Glomerular visceral epithelial cell (primary cell): ENCODE measurements at regions not wholly inside any gene's neighbourhood (a gene's known extent, or its start where the extent isn't known, plus 50 kb on each side); places are given as distances from the start of the nearest gene placed in this dataset.
A peak's percentile ranks its signal among the peaks of the same experiment; 100 is the strongest.

Source experiments
- DNase-seq: peaks from one replicate; pipeline ENCODE4 v3.0.0-alpha.2; 2016; ENCODE audit errors: extremely low spot score

DNA sequence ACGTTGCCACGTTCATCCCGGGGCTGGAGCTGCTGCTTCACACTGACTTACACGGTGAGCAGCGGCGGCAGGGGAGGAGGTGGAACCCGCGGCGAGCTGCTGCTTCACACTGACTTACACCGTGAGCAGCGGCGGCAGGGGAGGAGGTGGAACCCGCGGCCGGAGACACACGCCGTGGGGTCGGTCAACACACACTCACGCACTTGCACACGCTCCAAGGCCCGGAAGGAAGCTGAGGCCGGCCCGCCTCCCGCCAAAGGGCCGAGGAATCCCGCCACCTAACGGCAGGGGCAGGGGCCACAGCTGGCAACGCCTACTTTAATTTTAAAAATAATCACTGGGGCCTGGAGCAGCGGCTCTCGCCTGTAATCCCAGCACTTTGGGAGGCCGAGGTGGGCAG, 94.4 kb upstream of the FOXC1 start:
- no peak for DNase-seq

DNA sequence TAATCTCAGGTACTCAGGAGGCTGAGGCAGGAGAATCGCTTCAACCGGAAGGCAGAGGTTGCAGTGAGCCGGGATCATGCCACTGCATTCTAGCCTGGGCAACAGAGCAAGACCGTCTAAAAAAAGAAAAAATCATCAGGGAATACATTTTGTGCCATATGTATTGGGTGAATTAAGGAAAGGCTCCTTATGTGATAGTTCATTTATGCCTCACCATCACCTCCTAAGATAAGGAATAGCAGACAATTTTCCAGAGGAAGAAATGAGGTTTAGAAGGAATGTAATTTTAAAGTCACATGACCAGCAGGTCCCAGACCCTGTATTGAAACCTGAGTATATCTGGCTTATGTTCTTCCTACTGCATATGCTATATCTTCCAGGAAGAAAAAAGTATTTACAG, 93.9 kb upstream of the FOXC1 start:
- DNase-seq = no peak

DNA sequence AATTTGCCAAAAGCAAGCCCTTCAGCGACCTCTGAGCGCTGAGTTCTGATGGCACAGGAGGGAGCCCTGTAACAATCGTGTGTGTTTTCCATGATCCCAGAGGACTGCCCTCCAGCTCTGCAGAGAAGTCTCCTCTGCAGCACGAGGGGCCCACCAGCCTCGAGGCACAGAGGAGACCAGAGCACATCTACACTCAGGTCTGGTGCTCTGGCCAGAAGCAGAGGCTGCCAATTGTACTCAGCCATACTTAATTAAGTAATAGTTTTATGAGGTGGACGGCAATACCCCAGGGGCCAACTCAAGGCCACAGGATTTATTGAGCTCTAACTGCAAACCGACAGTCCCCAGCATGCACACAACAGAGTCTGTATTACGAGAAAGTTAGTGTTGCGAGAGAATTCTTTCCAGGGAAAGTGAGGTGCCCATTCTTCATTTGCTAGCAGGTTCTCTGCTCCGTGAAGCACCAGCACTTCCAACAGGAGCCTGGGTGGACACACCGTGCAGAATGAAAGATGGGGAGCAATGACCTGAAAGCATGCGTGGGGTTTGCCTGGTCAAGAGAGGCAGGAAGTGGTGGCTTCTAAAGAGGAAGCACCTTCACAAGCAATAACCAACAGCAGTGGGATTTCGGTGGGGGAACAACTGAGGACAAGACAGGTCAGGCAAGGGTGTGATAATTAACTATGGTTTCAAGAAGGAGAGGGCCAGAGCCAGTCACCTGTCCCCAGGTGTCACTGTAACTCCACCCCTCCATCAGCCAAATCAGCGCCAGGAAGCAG, 92.8 kb upstream of the FOXC1 start:
- DNase-seq = no peak

DNA sequence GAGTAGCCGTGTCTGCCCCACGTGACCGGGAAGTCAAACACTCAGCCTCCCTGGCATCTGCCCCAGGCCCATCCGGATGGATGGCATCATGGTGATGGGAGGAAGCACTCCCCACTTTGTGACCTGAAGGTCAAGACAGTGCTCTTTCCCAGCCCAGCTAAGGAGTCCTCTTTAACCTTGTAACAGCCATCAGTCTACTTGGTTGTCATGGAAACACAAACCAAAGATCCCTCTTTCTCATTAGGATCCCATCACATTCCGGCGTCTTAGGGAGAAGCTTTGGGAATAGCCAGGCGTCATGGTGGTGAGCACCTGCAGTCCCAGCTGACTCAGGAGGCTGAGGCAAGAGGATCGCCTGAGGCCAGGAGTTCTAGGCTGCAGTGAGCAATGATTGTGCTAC, 90.9 kb upstream of the FOXC1 start:
- DNase-seq = no peak

DNA sequence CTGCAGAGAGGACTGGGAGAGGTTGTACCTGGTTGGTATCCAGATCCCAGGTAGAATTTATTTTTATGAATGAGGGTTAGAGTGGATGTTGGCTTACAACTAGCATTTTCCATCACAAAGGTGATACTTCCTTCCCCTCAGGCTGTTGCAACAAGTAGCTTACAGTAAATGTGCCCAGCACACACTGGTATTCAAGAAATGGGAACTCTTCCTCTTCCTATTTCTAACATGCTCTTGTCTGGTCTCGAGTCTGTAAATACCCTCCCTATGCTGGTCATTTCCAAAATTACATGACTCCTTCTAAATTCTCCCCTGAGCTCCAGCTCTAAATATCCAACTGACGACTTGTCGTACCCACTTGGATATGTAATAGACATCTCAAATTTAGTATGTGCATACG, 90.1 kb upstream of the FOXC1 start:
- DNase-seq = no peak

DNA sequence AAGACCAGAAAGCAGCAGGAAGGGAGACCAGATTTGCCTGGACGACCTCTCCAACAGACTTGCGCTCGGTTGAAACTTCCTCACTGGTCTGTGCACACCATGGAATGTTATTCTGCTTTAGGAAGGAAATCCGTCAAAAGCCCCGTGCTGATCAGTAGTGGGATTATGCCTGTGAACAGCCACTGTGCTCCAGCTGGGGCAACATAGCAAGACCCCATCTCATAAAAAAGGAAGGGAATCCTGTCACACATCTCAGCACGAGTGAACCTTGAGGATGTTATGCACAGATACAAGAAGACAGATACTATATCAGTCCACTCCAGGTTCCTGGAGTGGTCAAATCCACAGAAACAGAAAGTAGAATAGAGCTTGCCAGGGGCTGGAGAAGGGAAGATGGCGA, 86.9 kb upstream of the FOXC1 start:
- DNase-seq = no peak

DNA sequence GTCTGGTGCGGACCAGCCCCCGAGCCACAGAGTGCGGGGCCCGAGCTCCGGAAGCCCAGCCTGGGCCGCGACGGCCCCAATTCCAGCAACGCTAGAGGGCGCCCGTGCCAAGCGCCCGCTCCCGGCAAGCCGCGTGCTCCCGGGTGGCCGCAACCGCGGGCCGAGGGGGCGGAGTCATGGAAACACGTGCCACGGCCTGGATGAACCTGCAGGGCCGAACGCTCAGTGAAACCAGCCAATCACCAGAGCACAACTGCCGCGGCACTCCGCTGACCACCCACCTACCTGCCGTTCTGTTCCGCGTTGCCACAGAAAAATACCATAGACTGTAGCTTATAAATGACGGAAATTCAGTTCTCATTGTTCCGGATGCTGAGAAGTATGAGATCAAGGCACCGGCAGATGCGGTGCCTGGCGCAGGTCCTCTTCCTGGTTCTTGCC, 85.7 kb upstream of the FOXC1 start:
- peak; percentile 36 for DNase-seq

DNA sequence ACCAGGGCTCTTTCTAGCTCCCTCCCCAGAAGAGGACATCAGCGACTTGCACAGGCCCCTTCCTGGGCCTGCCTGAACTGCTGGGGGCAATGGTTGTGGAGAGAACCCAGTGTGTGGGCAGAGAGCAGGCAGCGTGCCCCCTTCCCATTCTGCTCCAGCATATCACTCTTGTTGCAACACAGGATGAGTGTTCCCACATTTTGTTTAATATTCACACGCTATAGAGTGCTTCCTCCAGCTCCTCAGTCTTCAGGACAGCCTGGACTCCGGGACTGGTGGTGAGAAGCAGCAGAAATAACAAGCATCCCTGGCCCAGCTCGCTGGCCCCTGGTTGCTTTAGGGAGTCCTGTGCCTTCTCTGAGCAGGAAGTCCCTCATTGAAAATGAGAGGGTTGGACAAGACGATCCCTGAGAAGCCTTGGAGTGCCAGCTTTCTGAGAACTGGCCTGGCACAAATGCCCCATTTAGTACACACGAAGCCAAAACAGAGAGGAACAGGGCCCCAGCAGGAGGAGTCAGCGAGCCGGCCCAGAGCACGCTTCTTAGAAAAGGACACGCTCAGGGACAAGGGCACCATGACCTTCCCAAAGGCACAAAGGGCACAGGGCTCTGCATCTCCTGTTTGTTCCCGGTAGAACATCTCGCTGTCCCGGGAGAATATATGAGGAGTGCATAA, 84.2 kb upstream of the FOXC1 start:
- no peak for DNase-seq

DNA sequence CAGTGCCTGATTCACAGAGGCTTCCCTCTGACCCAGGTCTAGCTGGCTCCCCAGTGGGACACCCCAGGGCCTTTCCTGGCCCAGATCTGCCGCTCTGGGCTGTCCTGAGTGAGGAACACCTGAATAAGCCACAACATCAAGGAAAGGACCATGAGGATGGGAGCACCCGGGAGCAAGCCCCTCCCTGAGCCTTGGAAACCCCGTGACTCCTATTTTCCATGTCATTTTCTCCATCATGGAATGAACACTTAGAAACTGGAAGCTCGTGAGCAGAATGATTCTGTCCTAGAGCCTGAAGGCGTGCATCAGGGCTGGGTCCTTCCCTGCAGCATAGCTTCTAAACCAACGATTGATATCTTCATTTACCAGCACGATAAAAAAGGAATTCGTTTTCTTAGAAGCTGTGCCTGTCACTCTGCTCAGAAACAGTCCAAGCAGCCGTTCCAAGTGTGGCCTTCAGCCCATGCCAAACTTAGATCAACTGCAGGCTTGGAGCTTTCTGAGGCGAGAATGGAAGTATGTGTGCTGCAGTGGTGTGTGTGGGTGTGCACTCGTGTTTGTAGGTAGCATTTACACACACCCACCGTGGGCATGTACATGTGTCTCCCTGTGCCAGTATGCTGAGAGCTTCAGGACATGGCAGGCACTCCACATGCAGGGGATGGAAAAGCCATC, 83.2 kb upstream of the FOXC1 start:
- DNase-seq = no peak

DNA sequence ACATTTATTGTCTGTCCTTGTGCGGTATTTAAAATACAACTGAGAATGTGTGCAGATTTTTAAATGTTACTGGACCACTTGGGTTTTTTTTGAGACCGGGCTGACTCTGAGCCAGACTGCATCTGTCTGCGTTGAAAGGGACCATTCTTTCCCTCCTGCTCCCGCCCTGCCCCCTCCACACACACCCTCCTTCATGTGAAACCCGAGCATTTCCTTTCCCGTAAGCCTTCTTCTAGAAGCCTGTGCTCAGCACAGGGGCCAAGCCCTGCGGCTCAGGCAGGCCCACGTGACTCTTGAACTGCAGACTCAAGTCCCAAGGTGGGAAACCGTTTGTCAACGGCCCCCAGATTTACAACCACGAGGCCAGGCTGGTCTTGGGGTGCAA, 82.7 kb upstream of the FOXC1 start:
- no peak for DNase-seq

DNA sequence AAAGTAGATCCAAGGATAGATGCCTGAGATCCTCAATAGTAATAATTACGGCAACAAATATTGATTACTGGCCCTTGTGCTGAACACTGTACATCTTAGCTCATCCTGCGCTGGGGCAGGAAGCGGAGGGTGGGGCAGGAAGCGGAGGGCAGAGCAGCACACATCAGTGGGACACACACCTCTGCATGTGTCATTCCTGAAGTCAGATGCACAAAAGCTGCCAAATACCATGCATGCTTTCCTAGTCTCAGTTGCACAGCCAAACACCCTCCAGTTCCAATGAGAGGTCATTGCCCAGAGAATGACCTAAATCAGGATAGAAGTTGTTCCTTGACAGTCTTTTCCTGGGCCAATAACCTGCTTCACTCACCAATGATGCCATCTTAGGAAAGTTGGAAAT, 74.4 kb upstream of the FOXC1 start:
- DNase-seq = no peak

DNA sequence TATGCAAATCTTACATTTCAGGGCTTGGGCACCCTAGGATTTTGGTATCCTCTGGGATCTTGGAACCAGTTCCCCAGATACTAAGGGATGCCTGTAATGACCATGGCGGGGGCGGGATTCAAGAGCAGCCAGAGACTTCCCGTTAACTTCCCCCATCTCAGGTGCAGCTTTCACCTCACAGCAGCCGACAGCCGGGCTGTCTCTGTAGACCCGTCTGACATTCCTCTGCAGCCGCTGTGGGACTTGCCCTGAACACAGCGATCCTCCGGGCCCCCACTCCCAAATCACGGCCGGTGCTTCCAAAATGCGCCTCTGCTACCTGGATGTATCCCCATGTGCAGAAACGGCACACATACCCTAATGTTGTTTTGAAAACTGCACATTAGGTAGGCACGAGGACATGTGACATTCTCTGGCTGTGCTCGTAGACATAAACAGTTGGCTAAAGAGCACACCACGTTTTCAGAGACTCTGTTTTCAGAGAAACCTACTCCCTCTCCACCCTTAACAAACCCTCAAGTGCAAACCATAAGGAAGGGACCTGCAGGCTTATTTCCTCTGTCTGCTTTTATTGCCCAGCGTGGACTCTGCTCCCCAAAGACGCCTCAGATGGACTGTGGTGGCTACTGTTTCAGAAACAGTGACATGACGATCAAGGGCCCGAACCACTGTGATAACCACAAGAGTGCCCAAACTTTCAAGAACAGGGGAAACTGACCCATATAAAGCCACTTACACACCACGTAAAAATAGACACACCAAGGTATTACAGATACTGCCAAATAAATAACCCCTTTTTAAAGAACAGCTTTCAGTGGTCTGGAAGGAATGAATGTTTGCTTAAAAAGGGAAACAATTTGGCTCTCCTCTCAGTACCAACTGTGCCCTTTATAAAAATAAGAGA, 72.9 kb upstream of the FOXC1 start:
- no peak for DNase-seq

DNA sequence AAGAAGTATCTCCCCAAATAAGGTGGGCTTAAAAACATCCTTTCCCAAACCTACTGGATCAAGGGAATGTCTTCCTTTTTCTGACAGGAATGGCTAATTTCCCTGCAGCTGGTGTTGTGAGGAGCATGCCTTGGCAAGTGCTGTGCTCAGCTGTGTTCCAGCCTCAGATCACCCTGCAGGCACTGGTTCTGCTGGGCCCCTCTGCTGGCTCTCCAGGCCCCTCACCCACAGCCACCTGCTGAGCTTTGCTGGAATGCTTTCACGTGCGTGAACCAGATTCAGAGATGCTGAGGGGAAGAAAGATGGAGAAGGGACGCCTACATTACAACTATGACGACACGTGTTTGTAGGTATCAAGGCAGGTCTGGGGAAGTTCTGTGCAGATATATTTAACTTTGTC, 71.3 kb upstream of the FOXC1 start:
- DNase-seq = no peak

DNA sequence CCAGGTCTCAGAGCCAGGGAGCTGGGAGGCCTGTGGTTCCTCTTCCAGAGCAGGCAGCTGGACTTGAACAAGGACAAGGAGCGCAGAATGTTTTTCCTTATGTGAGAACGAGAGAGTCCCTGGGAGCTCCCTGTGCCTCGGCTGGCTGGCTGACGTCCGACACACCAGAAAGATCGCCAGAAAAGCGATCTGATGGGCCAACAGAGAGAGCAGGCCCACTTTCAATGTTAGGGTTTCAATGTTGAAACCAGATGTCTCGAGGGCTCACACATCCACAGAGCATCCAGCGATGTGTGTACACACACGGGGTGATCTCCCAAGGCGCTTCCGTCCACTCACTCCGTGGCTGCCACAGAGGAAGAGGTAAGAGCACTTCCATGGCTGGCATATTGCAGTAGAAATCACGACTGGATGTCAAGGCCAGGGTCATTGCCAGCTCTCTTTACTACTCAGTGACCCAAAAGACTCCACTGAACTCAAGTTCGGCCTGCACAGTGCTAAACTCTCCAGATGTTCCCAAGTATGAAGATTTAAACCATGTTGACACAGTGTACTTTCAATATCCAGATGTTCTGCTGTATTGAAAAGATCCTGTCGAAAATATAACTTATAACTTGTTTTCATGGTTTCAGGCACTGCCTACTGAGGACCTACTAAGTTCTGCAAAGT, 70.8 kb upstream of the FOXC1 start:
- no peak for DNase-seq

DNA sequence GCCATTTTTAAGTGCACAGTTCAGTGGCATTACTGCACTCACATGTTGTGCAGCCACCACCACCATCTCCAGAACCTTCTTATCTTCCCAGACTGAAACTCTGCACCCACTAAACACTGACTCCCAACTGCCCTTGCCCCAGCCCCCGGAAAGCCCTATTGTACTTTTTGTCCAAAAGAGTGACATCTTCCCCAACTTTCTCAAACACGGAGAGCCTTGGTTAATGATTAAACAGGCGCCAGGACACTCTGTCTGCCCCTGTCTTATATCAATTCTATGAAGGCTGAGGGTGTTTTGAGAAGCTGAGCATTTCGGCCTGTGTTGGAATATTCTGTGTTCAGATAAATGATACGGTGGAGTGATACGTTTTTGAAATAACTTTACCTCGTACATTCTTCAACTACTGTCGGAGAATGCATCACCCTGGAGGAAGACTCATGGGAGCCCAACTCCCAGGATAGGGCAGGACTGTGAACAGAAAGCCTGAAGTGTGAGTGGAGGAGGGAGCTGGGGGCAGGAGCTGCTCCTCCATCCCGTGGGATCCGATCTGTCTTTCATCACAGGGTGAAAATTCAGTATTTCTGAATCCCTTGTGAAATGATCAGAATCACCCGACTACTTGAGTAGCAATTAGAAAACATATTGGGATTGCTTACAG, 68.7 kb upstream of the FOXC1 start:
- DNase-seq = no peak

DNA sequence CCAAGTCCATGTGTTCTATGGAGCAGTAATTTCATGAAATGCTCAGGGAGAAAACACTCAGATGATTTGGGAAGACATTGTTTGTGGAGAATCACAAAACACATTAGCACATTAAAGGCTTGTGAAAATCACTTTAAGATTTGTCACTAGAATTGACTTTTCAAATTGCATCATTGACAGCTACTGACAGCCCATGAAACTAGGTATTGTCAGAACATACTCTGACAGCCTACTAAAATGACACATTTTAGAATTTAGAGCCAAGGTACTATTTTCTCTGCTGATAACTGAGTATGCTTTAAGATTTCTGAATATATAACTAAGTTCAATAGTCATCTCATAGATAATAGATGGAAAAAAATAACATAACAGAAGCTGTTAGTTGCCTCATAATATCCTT, 67.4 kb upstream of the FOXC1 start:
- no peak for DNase-seq

DNA sequence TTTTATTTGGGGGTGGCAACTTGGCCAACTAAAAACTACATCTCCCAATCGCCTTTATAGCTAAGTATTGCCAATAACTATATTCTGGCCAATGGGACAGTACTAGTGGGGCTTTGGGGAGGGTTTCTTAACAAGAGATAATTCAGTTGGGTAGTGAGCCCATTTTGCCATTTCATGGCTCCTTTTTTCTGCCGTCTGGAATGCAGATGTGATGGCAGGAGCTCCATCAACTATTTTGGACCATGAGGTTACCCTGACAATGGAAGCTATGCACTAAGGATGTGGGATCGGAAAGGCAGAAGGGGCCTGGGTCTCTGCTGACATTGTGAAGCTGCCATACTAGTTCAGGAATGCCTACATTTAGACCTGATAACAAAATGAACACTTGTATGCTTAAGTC, 67.0 kb upstream of the FOXC1 start:
- DNase-seq = no peak

DNA sequence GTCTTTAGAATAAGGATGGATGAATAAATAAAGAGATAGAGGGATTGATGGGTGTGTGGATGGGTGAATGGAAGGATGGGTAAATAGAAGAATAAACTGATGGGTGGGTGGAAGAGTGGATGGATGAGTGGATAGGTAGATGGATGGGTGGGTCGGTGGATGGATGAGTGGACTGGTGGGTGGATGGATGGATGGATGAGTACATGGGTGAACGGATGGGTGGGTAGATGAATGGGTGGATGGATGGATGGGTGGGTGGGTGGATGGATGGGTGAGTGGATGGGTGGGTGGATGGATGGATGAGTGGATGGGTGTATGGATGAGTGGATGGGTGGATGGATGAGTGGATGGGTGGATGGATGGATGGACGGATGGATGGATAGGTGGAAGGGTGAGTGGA, 65.7 kb upstream of the FOXC1 start:
- DNase-seq = no peak

DNA sequence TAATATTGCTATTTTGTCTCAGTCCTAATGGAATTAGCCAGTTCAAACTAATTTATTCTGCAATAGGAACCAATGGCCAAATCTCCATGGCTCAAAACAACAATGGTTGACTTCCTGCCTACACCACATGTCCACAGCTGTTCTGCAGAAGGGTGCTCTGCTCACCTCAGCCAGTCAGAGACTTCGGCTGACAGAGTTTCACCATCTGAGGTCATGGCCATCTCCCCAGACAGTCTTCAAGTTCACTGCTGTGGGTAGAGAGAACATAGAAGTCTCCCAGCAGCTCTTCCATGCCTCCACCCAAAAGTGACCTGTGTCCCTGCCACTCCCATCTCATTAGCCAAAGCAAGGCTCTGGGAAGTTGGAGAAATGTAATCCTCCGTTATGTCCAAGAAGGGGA, 65.1 kb upstream of the FOXC1 start:
- no peak for DNase-seq

DNA sequence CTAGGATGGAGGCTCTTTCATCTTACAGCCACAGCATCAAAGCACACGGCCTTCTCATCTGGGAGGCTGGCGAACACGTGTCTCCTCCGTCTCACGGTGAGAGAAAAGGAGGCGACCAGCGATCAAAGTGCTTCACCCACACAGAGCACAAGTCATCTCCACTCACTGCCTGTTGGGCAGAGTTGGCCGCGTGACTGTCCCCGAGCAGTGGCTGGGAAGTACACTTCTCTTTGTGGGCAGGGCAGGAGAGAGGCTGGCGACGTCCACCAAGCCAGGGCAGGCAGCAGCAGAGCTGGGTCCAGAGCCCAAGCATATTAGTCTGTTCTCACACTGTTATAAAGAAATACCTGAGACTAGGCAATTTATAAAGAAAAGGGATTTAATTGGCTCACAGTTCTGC, 64.1 kb upstream of the FOXC1 start:
- DNase-seq = no peak

DNA sequence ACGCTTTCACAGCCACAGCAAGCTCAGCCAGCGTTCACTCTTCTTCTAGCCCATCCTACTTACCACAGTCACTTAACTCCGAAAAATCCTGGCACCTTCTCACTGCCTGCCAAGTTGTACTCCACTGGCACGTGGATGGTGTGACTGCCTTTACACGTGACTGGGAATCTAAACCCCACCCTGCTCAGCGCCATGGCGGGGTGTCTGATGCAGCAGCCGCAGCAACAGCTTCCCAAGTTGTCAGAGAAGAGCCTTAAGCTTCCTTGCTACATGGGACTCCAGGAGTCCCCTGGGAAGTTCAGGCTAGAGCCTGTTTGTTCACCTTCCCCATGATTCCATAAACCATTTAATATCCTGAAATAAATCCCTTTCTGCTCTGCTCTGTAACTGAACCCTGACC, 61.9 kb upstream of the FOXC1 start:
- DNase-seq = no peak
